A673 (cell line): ENCODE measurements at regions not wholly inside any gene's neighbourhood (a gene's known extent, or its start where the extent isn't known, plus 50 kb on each side); places are given as distances from the start of the nearest gene placed in this dataset.

Source experiments
- BruUV-seq: library from RNA; stranded (reverse); fragments of 400-500 nt; replicated peaks from 2 replicates; lab custom pipeline; 2021; lab: Mats Ljungman, UMichigan
- CTCF ChIA-PET: fragments of 300-600 bp; sonication (Branson Sonifier 250); formaldehyde crosslinking; loops from one replicate; lab custom pipeline; 2022; ENCODE audit warnings: antibody characterized with exemption; lab: Charles Lee
- POLR2A ChIA-PET: fragments of 300-600 bp; sonication (Branson Sonifier 250); formaldehyde crosslinking; loops from one replicate; lab custom pipeline; 2022; ENCODE audit warnings: antibody characterized with exemption; ENCODE audit not compliant: low non-redundant PET; lab: Charles Lee
- DNase-seq: peaks from one replicate; pipeline ENCODE4 v3.0.0-alpha.2; 2015; ENCODE audit warnings: low spot score
- H3K27ac ChIP-seq: fragments of 200-600 bp; sonication (generic); 2 replicates; pipeline ENCODE4 v1.5.1; 2016; ENCODE audit warnings: mixed run types, low read depth, mild to moderate bottlenecking, mixed read lengths, antibody characterized with exemption, low read length; ENCODE audit not compliant: poor library complexity, severe bottlenecking
- H3K27me3 ChIP-seq: fragments of 200-600 bp; sonication (generic); replicated peaks from 2 replicates; pipeline ENCODE4 v1.6.1; 2017; ENCODE audit warnings: mixed run types, low read depth, mild to moderate bottlenecking, mixed read lengths, antibody characterized with exemption, low read length; ENCODE audit not compliant: insufficient read depth, poor library complexity
- H3K36me3 ChIP-seq: fragments of 200-600 bp; sonication (generic); 2 replicates; pipeline ENCODE4 v1.6.1; 2016; ENCODE audit warnings: mixed run types, mild to moderate bottlenecking, mixed read lengths, antibody characterized with exemption, low read length; ENCODE audit not compliant: insufficient read depth, poor library complexity, severe bottlenecking
- H3K4me1 ChIP-seq: fragments of 200-600 bp; sonication (generic); 2 replicates; pipeline ENCODE4 v1.6.1; 2017; ENCODE audit warnings: mixed run types, mild to moderate bottlenecking, mixed read lengths, antibody characterized with exemption, low read length; ENCODE audit not compliant: insufficient read depth, poor library complexity, severe bottlenecking
- H3K4me3 ChIP-seq: fragments of 200-600 bp; sonication (generic); 2 replicates; pipeline ENCODE4 v1.5.1; 2016; ENCODE audit warnings: low read depth, mixed run types, mild to moderate bottlenecking, mixed read lengths, low read length; ENCODE audit not compliant: poor library complexity, severe bottlenecking
- H3K9me3 ChIP-seq: fragments of 200-600 bp; sonication (generic); 2 replicates; pipeline ENCODE4 v1.6.1; 2016; ENCODE audit warnings: mixed run types, low read depth, mild to moderate bottlenecking, mixed read lengths, antibody characterized with exemption, low read length; ENCODE audit not compliant: poor library complexity, severe bottlenecking
- EZH2 ChIP-seq: fragments of 200-600 bp; sonication (generic); IDR thresholded peaks from 2 replicates; pipeline ENCODE4 v1.6.1; 2017; ENCODE audit warnings: borderline replicate concordance, low read depth, mild to moderate bottlenecking, mixed read lengths, antibody characterized with exemption, low read length; ENCODE audit not compliant: poor library complexity, severe bottlenecking
- intact Hi-C: fragments of 100-400 bp; cut with micrococcal nuclease; formaldehyde crosslinking; loops from one replicate; pipeline ENCODE4 v1.10.0; 2022; ENCODE audit not compliant: unreplicated experiment
- TF ChIP-seq, protein P1 (sequence below): fragments of 300-800, 200-600 bp; sonication (generic); conservative IDR thresholded peaks from 2 replicates; pipeline ENCODE4 v1.5.1; 2017; ENCODE audit warnings: low read depth, mild to moderate bottlenecking, antibody characterized with exemption, low read length, moderate library complexity, mixed read lengths

DNA sequence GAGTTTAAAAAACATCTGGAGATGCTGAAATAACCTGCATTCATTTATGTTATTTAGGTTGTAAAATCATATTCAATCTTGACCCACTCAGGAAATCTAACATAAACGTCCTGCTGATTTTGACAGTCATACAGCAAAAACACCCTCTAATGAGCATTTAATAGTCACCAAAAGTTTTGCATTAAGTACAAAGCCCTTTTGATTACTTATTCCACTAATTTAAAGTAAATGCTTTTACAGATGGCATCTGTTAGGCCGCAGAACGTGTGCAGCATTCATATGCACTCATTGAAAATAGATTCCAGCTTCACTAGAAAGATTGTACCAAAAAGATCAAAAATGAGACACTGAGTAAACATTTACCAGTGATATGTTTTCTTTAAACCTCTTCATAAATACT lies 1295.1 kb downstream of the EFNB2 start:
- CTCF ChIA-PET: no interaction called here
- intact Hi-C loops: no loop called here
- H3K4me1 ChIP-seq: no peaks in the 10 kb centered on the region

DNA sequence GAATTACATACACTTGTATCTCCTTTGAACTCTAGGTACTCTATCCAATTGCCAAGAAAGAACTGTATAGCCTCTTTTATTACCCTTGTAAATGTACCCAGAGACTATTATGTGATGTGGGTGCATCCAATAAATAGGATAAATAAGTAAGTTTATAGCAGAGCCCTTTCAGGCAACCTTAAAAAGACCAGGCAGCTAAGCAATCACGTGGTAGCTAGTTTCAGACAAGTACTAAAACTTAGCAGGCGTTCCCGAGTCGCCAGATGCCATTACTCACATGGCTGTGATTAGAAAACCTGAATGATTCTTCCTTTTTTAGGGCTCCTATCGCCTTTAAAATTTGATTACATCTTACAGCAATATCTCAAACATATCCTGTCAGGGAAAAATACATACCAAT lies 1303.0 kb downstream of the EFNB2 start:
- H3K4me1 ChIP-seq: no peaks in the 10 kb centered on the region
- no peak overlapping the region for H3K27ac ChIP-seq
- TF ChIP-seq EZH2: no peak
- TF ChIP-seq, protein P1, sequence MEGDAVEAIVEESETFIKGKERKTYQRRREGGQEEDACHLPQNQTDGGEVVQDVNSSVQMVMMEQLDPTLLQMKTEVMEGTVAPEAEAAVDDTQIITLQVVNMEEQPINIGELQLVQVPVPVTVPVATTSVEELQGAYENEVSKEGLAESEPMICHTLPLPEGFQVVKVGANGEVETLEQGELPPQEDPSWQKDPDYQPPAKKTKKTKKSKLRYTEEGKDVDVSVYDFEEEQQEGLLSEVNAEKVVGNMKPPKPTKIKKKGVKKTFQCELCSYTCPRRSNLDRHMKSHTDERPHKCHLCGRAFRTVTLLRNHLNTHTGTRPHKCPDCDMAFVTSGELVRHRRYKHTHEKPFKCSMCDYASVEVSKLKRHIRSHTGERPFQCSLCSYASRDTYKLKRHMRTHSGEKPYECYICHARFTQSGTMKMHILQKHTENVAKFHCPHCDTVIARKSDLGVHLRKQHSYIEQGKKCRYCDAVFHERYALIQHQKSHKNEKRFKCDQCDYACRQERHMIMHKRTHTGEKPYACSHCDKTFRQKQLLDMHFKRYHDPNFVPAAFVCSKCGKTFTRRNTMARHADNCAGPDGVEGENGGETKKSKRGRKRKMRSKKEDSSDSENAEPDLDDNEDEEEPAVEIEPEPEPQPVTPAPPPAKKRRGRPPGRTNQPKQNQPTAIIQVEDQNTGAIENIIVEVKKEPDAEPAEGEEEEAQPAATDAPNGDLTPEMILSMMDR: no peak
- ChIA-PET POLR2A (no interaction called here), CTCF (no interaction called here)
- no peak for DNase-seq
- BruUV-seq: no TSS peak
- intact Hi-C loops: no loop called here
- no peaks in the 10 kb centered on the region for H3K27me3 ChIP-seq
- H3K4me3 ChIP-seq: no peak overlapping the region
- H3K9me3 ChIP-seq: no peaks in the 10 kb centered on the region
- no peaks in the 10 kb centered on the region for H3K36me3 ChIP-seq

More for the DNA sequence above, 1295.1 kb downstream of the EFNB2 start:
- H3K27ac ChIP-seq: no peak overlapping the region
- no peaks in the 10 kb centered on the region for H3K36me3 ChIP-seq
- H3K9me3 ChIP-seq: no peaks in the 10 kb centered on the region
- no TSS peak for BruUV-seq
- POLR2A ChIA-PET: no interaction called here
- no peaks in the 10 kb centered on the region for H3K27me3 ChIP-seq
- no peak overlapping the region for H3K4me3 ChIP-seq
- TF ChIP-seq EZH2: no peak
- TF ChIP-seq, protein P1: no peak
- DNase-seq: peak; percentile 14

DNA sequence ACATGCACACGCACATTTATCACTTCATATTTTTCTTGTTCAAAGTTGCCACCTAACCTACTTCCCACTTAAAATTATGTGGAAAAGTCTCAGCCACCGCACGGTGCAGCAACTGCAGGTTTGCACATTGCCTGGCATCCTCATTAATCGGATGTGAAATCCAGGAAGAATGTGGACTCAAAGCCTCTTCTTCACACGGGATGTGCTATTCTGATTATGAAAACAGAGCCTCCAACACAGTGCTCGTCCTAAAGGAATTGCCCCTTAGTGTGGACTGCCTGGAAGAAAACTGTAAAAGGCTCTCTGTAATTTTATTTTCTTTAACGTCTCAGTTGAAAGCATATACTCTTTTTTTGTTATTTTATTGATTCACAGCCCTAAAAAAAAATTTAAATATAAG lies 1303.5 kb downstream of the EFNB2 start:
- Histone ChIP-seq H3K4me1 (no peaks in the 10 kb centered on the region), H3K4me3 (no peak overlapping the region), H3K27ac (no peak overlapping the region), H3K27me3 (no peaks in the 10 kb centered on the region), H3K9me3 (no peaks in the 10 kb centered on the region), H3K36me3 (no peaks in the 10 kb centered on the region)
- no peak for DNase-seq
- no TSS peak for BruUV-seq
- POLR2A ChIA-PET: no interaction called here
- intact Hi-C loops: no loop called here
- TF ChIP-seq EZH2: no peak
- TF ChIP-seq, protein P1: no peak
- CTCF ChIA-PET: no interaction called here
